ENCODE measurements at regions not wholly inside any gene's neighbourhood (a gene's known extent, or its start where the extent isn't known, plus 50 kb on each side); places are given as distances from the start of the nearest gene placed in this dataset.

DNA sequence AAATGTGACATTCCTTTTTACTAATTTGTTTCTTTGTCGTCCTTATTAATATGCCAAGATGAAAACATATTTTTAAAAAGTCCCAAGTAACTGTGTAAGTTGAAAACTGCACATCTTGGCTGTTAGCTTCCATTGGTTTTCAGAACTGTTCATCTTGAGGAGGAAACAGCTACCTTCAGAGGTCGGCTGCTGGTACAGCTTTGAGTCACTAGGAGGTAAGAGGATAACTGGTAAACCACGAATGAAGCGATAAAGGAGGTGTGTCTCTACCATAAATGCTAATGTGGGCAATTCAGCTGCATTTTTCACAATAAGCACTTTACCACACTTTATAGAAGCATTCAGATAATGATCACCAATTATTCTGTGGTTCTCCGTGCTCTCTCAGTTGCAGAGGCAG lies 137.5 kb upstream of the KRAS start:
- ChIA-PET CTCF (interaction anchor here (0.5 to 2.4 kb wide), 27 partner anchors 8 to 397 kb away, joined by 3 to 13 read pairs (median 4); partner anchors contain the start of genes DNAI7 and ETFRF1), POLR2A (interaction anchor here (0.6 kb wide), 1 partner anchor 441 kb away, joined by 3 read pairs; no protein-coding TSS in a partner anchor)
- Mint-ChIP-seq H3K27ac (no peak overlapping the region), H3K36me3 (no peaks in the 10 kb centered on the region), H3K27me3 (ENCODE audit: low read depth) (peaks cover 24% of the 10 kb centered on the region), H3K9me3 (no peaks in the 10 kb centered on the region), H3K4me1 (peaks cover 17% of the 10 kb centered on the region), H3K4me3 (no peak overlapping the region)
- ATAC-seq (no peak), DNase-seq (ENCODE audit: low spot score) (no peak)
- TF ChIP-seq, protein P1, sequence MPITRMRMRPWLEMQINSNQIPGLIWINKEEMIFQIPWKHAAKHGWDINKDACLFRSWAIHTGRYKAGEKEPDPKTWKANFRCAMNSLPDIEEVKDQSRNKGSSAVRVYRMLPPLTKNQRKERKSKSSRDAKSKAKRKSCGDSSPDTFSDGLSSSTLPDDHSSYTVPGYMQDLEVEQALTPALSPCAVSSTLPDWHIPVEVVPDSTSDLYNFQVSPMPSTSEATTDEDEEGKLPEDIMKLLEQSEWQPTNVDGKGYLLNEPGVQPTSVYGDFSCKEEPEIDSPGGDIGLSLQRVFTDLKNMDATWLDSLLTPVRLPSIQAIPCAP (CRISPR knock-in tag; IDR thresholded peaks at IDR 0.05), result no peak
- TF ChIP-seq, protein P2, sequence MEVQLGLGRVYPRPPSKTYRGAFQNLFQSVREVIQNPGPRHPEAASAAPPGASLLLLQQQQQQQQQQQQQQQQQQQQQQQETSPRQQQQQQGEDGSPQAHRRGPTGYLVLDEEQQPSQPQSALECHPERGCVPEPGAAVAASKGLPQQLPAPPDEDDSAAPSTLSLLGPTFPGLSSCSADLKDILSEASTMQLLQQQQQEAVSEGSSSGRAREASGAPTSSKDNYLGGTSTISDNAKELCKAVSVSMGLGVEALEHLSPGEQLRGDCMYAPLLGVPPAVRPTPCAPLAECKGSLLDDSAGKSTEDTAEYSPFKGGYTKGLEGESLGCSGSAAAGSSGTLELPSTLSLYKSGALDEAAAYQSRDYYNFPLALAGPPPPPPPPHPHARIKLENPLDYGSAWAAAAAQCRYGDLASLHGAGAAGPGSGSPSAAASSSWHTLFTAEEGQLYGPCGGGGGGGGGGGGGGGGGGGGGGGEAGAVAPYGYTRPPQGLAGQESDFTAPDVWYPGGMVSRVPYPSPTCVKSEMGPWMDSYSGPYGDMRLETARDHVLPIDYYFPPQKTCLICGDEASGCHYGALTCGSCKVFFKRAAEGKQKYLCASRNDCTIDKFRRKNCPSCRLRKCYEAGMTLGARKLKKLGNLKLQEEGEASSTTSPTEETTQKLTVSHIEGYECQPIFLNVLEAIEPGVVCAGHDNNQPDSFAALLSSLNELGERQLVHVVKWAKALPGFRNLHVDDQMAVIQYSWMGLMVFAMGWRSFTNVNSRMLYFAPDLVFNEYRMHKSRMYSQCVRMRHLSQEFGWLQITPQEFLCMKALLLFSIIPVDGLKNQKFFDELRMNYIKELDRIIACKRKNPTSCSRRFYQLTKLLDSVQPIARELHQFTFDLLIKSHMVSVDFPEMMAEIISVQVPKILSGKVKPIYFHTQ (CRISPR knock-in tag; IDR thresholded peaks at IDR 0.05), result no peak
- TF ChIP-seq, protein P3, sequence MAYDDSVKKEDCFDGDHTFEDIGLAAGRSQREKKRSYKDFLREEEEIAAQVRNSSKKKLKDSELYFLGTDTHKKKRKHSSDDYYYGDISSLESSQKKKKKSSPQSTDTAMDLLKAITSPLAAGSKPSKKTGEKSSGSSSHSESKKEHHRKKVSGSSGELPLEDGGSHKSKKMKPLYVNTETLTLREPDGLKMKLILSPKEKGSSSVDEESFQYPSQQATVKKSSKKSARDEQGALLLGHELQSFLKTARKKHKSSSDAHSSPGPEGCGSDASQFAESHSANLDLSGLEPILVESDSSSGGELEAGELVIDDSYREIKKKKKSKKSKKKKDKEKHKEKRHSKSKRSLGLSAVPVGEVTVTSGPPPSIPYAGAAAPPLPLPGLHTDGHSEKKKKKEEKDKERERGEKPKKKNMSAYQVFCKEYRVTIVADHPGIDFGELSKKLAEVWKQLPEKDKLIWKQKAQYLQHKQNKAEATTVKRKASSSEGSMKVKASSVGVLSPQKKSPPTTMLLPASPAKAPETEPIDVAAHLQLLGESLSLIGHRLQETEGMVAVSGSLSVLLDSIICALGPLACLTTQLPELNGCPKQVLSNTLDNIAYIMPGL (CRISPR knock-in tag; IDR thresholded peaks at IDR 0.05), result no peak
- TF ChIP-seq, protein P4, sequence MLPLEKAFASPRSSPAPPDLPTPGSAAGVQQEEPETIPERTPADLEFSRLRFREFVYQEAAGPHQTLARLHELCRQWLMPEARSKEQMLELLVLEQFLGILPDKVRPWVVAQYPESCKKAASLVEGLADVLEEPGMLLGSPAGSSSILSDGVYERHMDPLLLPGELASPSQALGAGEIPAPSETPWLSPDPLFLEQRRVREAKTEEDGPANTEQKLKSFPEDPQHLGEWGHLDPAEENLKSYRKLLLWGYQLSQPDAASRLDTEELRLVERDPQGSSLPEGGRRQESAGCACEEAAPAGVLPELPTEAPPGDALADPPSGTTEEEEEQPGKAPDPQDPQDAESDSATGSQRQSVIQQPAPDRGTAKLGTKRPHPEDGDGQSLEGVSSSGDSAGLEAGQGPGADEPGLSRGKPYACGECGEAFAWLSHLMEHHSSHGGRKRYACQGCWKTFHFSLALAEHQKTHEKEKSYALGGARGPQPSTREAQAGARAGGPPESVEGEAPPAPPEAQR (CRISPR knock-in tag; IDR thresholded peaks at IDR 0.05), result no peak
- TF ChIP-seq OVOL2 (CRISPR knock-in tag; IDR thresholded peaks at IDR 0.05; ENCODE audit: borderline replicate concordance) (no peak), FOXP1 (CRISPR knock-in tag; IDR thresholded peaks at IDR 0.05; ENCODE audit: borderline replicate concordance) (no peak), NR1H2 (CRISPR knock-in tag; IDR thresholded peaks at IDR 0.05) (no peak), JUN (CRISPR knock-in tag; IDR thresholded peaks at IDR 0.05) (no peak), TEAD1 (CRISPR knock-in tag; IDR thresholded peaks at IDR 0.05) (no peak), NR2C2 (CRISPR knock-in tag; IDR thresholded peaks at IDR 0.05) (no peak)
- TF ChIP-seq, protein P5, sequence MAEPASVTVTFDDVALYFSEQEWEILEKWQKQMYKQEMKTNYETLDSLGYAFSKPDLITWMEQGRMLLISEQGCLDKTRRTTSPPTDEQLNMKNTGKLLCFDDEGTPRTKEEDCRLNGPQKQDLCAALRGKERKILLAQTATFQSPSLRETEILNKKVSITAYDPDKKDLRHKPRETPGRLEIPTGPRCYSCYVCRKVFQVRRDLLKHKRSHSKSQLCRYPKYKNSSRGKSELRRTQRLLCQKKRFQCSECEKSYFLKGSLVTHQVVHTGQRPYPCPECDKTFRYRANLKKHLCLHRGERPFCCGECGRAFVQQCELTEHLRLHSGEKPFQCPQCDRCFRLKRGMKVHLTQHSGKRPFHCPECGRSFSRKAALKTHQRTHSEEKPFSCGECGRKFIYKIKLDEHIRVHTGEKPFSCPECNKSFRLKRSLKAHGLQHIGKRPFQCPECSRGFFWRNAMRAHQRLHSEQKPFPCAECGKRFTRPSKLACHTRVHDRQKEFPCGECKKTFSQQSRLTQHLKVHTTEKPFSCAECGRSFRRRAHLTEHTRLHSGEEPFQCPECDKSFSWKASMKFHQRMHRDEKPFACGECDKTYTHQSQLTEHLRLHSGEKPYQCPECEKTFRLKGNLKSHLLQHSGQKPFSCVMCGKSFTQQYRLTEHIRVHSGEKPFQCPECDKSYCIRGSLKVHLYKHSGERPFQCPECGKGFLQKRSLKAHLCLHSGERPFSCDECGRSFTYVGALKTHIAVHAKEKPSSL (CRISPR knock-in tag; conservative IDR thresholded peaks at IDR 0.05), result no peak
- TF ChIP-seq, protein P6, sequence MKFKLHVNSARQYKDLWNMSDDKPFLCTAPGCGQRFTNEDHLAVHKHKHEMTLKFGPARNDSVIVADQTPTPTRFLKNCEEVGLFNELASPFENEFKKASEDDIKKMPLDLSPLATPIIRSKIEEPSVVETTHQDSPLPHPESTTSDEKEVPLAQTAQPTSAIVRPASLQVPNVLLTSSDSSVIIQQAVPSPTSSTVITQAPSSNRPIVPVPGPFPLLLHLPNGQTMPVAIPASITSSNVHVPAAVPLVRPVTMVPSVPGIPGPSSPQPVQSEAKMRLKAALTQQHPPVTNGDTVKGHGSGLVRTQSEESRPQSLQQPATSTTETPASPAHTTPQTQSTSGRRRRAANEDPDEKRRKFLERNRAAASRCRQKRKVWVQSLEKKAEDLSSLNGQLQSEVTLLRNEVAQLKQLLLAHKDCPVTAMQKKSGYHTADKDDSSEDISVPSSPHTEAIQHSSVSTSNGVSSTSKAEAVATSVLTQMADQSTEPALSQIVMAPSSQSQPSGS (CRISPR knock-in tag; IDR thresholded peaks at IDR 0.05; ENCODE audit: borderline replicate concordance, low read depth), result no peak
- TF ChIP-seq, protein P7, sequence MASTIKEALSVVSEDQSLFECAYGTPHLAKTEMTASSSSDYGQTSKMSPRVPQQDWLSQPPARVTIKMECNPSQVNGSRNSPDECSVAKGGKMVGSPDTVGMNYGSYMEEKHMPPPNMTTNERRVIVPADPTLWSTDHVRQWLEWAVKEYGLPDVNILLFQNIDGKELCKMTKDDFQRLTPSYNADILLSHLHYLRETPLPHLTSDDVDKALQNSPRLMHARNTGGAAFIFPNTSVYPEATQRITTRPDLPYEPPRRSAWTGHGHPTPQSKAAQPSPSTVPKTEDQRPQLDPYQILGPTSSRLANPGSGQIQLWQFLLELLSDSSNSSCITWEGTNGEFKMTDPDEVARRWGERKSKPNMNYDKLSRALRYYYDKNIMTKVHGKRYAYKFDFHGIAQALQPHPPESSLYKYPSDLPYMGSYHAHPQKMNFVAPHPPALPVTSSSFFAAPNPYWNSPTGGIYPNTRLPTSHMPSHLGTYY (CRISPR knock-in tag; IDR thresholded peaks at IDR 0.05), result no peak
- TF ChIP-seq, protein P8, sequence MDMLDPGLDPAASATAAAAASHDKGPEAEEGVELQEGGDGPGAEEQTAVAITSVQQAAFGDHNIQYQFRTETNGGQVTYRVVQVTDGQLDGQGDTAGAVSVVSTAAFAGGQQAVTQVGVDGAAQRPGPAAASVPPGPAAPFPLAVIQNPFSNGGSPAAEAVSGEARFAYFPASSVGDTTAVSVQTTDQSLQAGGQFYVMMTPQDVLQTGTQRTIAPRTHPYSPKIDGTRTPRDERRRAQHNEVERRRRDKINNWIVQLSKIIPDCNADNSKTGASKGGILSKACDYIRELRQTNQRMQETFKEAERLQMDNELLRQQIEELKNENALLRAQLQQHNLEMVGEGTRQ (CRISPR knock-in tag; IDR thresholded peaks at IDR 0.05), result no peak
